Muscle layer of duodenum (tissue), 2 donors: ENCODE measurements at regions not wholly inside any gene's neighbourhood (a gene's known extent, or its start where the extent isn't known, plus 50 kb on each side); places are given as distances from the start of the nearest gene placed in this dataset.
A peak's percentile ranks its signal among the peaks of the same experiment; 100 is the strongest.

Source experiments
- H3K27ac ChIP-seq: one replicate; pipeline ENCODE4 v1.7.0; 2013; ENCODE audit warnings: mild to moderate bottlenecking, low read length
- H3K27me3 ChIP-seq: one replicate; pipeline ENCODE4 v1.7.0; 2013; ENCODE audit warnings: low read depth, mild to moderate bottlenecking, control low read depth, low read length
- H3K36me3 ChIP-seq, 2 donors: one replicate each; pipeline ENCODE4 v1.7.0; 2013; ENCODE audit warnings: low read length in 2 of 2, control low read depth in 1 of 2, mild to moderate bottlenecking in 1 of 2; ENCODE audit not compliant: insufficient read depth in 2 of 2, control insufficient read depth in 1 of 2
- H3K4me1 ChIP-seq, 2 donors: one replicate each; pipeline ENCODE4 v1.7.0; 2013; ENCODE audit warnings: low read length in 2 of 2, mild to moderate bottlenecking in 2 of 2, control low read depth in 1 of 2, moderate library complexity in 1 of 2; ENCODE audit not compliant: insufficient read depth in 2 of 2, control insufficient read depth in 1 of 2
- H3K4me3 ChIP-seq, 2 donors: one replicate each; pipeline ENCODE4 v1.7.0; 2013; ENCODE audit warnings: low read length in 2 of 2, low read depth in 1 of 2, mild to moderate bottlenecking in 1 of 2
- H3K9me3 ChIP-seq, 2 donors: one replicate each; pipeline ENCODE4 v1.7.0; 2013; ENCODE audit warnings: low read length in 2 of 2, control low read depth in 1 of 2, mild to moderate bottlenecking in 1 of 2; ENCODE audit not compliant: control insufficient read depth in 1 of 2
- donor health status: healthy.

- Histone ChIP-seq H3K27me3 (no peaks in the 10 kb centered on the region), H3K4me1 (no peaks in the 10 kb centered on the region), H3K36me3 (no peaks in the 10 kb centered on the region), H3K27ac (no peak overlapping the region), H3K9me3 (no peaks in the 10 kb centered on the region), H3K4me3 (no peak overlapping the region)
Measured at GRCh38 chr4:184575306-184575705, 73.9 kb downstream of the CASP3 start.

GRCh38 chr4:184574861-184575260 is 74.4 kb downstream of the CASP3 start:
- no peaks in the 10 kb centered on the region for H3K36me3 ChIP-seq
- no peak overlapping the region for H3K4me3 ChIP-seq
- no peaks in the 10 kb centered on the region for H3K9me3 ChIP-seq
- H3K27me3 ChIP-seq = no peaks in the 10 kb centered on the region
- no peak overlapping the region for H3K27ac ChIP-seq
- H3K4me1 ChIP-seq = no peaks in the 10 kb centered on the region

DNA sequence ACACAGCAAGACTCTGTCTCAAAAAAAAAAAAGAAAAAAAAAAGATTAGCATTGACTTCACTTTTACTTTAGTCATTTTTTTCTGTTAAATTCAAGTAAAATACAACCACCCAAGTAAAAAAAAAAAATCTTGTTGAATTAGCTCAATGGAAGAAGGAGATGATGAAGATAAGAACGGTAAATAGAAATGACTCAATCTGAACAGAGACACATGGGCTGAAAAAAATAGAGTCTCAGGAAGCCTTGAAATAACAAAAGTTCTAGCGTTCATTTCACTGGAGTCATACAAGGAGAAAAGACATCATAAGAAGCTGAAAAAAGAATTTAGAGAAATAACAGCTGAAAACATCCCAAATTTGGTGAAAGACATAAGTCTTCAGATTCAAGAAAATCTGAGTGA is 75.5 kb downstream of the CASP3 start:
- Histone ChIP-seq H3K36me3 (no peaks in the 10 kb centered on the region), H3K27ac (no peak overlapping the region), H3K4me1 (no peaks in the 10 kb centered on the region), H3K4me3 (no peak overlapping the region), H3K27me3 (no peaks in the 10 kb centered on the region), H3K9me3 (no peaks in the 10 kb centered on the region)

DNA sequence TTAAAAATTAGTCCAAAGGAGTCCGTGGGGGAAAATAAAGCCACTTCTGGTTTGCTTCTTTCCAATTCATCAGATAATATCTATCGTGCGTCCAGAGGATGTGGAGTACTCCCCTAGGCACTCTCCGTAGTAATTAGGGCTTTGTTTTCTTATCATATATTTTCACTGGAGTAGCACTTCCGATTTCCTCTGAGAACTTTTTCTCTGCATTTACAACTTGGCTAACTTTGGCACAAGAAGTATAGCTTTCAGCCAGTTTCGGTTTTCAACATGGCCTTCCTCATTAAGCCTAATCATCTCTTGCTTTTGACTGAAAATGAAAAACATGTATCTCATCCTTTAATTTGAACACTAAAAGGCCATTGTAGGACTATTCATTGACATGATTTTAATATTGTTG is 80.5 kb downstream of the CASP3 start:
- no peaks in the 10 kb centered on the region for H3K4me1 ChIP-seq

GRCh38 chr4:184563621-184564020 is 85.6 kb downstream of the CASP3 start:
- Histone ChIP-seq H3K27ac (no peak overlapping the region), H3K9me3 (no peaks in the 10 kb centered on the region), H3K36me3 (no peaks in the 10 kb centered on the region), H3K27me3 (no peaks in the 10 kb centered on the region), H3K4me1 (no peaks in the 10 kb centered on the region), H3K4me3 (no peak overlapping the region)

More for the DNA sequence above, 80.5 kb downstream of the CASP3 start:
- Histone ChIP-seq H3K36me3 (no peaks in the 10 kb centered on the region), H3K9me3 (no peaks in the 10 kb centered on the region), H3K27me3 (no peaks in the 10 kb centered on the region), H3K4me3 (no peak overlapping the region), H3K27ac (no peak overlapping the region)

GRCh38 chr4:184558996-184559395 is 84.6 kb upstream of the IRF2 start:
- Histone ChIP-seq H3K27me3 (no peaks in the 10 kb centered on the region), H3K4me3 (no peak overlapping the region), H3K27ac (no peak overlapping the region), H3K36me3 (no peaks in the 10 kb centered on the region), H3K4me1 (no peaks in the 10 kb centered on the region), H3K9me3 (no peaks in the 10 kb centered on the region)

- no peak overlapping the region for H3K4me3 ChIP-seq
- no peak overlapping the region for H3K27ac ChIP-seq
- H3K36me3 ChIP-seq = no peaks in the 10 kb centered on the region
- H3K9me3 ChIP-seq = no peaks in the 10 kb centered on the region
- H3K4me1 ChIP-seq = no peaks in the 10 kb centered on the region
- no peaks in the 10 kb centered on the region for H3K27me3 ChIP-seq
Measured at GRCh38 chr4:184553891-184554290, 79.5 kb upstream of the IRF2 start.

DNA sequence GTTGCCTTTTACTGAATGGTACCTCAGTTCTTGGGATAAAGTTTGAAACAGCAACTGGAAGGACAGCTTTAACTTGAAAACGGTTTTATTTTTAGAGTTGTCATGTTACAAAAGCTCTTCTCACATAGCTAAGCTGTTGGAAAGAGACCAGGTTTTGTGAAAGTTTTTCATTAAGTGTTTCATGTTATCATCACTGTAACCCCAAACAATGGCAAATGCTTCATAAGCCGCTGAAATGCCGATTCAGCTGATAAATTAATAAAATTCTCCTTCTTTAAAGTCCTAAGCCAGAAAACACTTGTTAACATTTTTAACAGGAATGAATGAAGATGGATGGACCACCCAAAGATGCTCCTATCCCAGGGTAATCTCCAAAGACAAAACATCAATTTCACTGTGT is 76.1 kb upstream of the IRF2 start:
- Histone ChIP-seq H3K4me3 (no peak overlapping the region), H3K9me3 (no peaks in the 10 kb centered on the region), H3K27me3 (no peaks in the 10 kb centered on the region), H3K4me1 (no peaks in the 10 kb centered on the region), H3K27ac (no peak overlapping the region), H3K36me3 (no peaks in the 10 kb centered on the region)

- no peaks in the 10 kb centered on the region for H3K4me1 ChIP-seq
- no peaks in the 10 kb centered on the region for H3K36me3 ChIP-seq
- H3K9me3 ChIP-seq = no peaks in the 10 kb centered on the region
- peak overlapping the region; percentile 43 for H3K27ac ChIP-seq
- H3K27me3 ChIP-seq = no peaks in the 10 kb centered on the region
- peak overlapping the region in 1 of 2 donors; percentile 54 for H3K4me3 ChIP-seq
Measured at GRCh38 chr4:184548648-184549341, 74.4 kb upstream of the IRF2 start.

- H3K4me1 ChIP-seq = no peaks in the 10 kb centered on the region
- peak overlapping the region; percentile 43 for H3K27ac ChIP-seq
- H3K9me3 ChIP-seq = no peaks in the 10 kb centered on the region
- no peaks in the 10 kb centered on the region for H3K27me3 ChIP-seq
- H3K36me3 ChIP-seq = no peaks in the 10 kb centered on the region
- peak overlapping the region in 1 of 2 donors; percentile 54 for H3K4me3 ChIP-seq
Measured at GRCh38 chr4:184548316-184548647, 73.9 kb upstream of the IRF2 start.

- Histone ChIP-seq H3K4me3 (no peak overlapping the region), H3K4me1 (no peaks in the 10 kb centered on the region), H3K27ac (no peak overlapping the region), H3K27me3 (no peaks in the 10 kb centered on the region), H3K9me3 (no peaks in the 10 kb centered on the region), H3K36me3 (no peaks in the 10 kb centered on the region)
Measured at GRCh38 chr4:184544788-184545409, 70.5 kb upstream of the IRF2 start.

GRCh38 chr4:184541907-184542306 is 67.6 kb upstream of the IRF2 start:
- Histone ChIP-seq H3K9me3 (no peaks in the 10 kb centered on the region), H3K27me3 (no peaks in the 10 kb centered on the region), H3K36me3 (no peaks in the 10 kb centered on the region), H3K4me3 (no peak overlapping the region), H3K27ac (no peak overlapping the region), H3K4me1 (no peaks in the 10 kb centered on the region)
